Muscle layer of duodenum (tissue), 2 donors: ENCODE measurements at regions not wholly inside any gene's neighbourhood (a gene's known extent, or its start where the extent isn't known, plus 50 kb on each side); places are given as distances from the start of the nearest gene placed in this dataset.

Experiments used
- H3K27ac ChIP-seq: one replicate; pipeline ENCODE4 v1.7.0; 2013; ENCODE audit warnings: mild to moderate bottlenecking, low read length
- H3K27me3 ChIP-seq: one replicate; pipeline ENCODE4 v1.7.0; 2013; ENCODE audit warnings: low read depth, mild to moderate bottlenecking, control low read depth, low read length
- H3K36me3 ChIP-seq, 2 donors: one replicate each; pipeline ENCODE4 v1.7.0; 2013; ENCODE audit warnings: low read length in 2 of 2, control low read depth in 1 of 2, mild to moderate bottlenecking in 1 of 2; ENCODE audit not compliant: insufficient read depth in 2 of 2, control insufficient read depth in 1 of 2
- H3K4me1 ChIP-seq, 2 donors: one replicate each; pipeline ENCODE4 v1.7.0; 2013; ENCODE audit warnings: low read length in 2 of 2, mild to moderate bottlenecking in 2 of 2, control low read depth in 1 of 2, moderate library complexity in 1 of 2; ENCODE audit not compliant: insufficient read depth in 2 of 2, control insufficient read depth in 1 of 2
- H3K4me3 ChIP-seq, 2 donors: one replicate each; pipeline ENCODE4 v1.7.0; 2013; ENCODE audit warnings: low read length in 2 of 2, low read depth in 1 of 2, mild to moderate bottlenecking in 1 of 2
- H3K9me3 ChIP-seq, 2 donors: one replicate each; pipeline ENCODE4 v1.7.0; 2013; ENCODE audit warnings: low read length in 2 of 2, control low read depth in 1 of 2, mild to moderate bottlenecking in 1 of 2; ENCODE audit not compliant: control insufficient read depth in 1 of 2
- donor health status: healthy.

- Histone ChIP-seq H3K36me3 (no peaks in the 10 kb centered on the region), H3K27me3 (no peaks in the 10 kb centered on the region), H3K4me1 (no peaks in the 10 kb centered on the region), H3K9me3 (no peaks in the 10 kb centered on the region), H3K27ac (no peak overlapping the region), H3K4me3 (no peak overlapping the region)
Measured at GRCh38 chr10:2232479-2232878, 495.2 kb upstream of the ADARB2 start.

GRCh38 chr10:2230478-2230877, 493.2 kb upstream of the ADARB2 start:
- Histone ChIP-seq H3K4me3 (no peak overlapping the region), H3K27me3 (no peaks in the 10 kb centered on the region), H3K4me1 (no peaks in the 10 kb centered on the region), H3K9me3 (no peaks in the 10 kb centered on the region), H3K36me3 (no peaks in the 10 kb centered on the region), H3K27ac (no peak overlapping the region)

GRCh38 chr10:2228320-2228901, 491.1 kb upstream of the ADARB2 start:
- Histone ChIP-seq H3K27me3 (no peaks in the 10 kb centered on the region), H3K4me1 (no peaks in the 10 kb centered on the region), H3K4me3 (no peak overlapping the region), H3K27ac (no peak overlapping the region), H3K9me3 (no peaks in the 10 kb centered on the region), H3K36me3 (no peaks in the 10 kb centered on the region)

- Histone ChIP-seq H3K27ac (no peak overlapping the region), H3K4me1 (no peaks in the 10 kb centered on the region), H3K9me3 (no peaks in the 10 kb centered on the region), H3K27me3 (no peaks in the 10 kb centered on the region), H3K4me3 (no peak overlapping the region), H3K36me3 (no peaks in the 10 kb centered on the region)
Measured at GRCh38 chr10:2225609-2226008, 488.3 kb upstream of the ADARB2 start.

GRCh38 chr10:2223548-2224320, 486.4 kb upstream of the ADARB2 start:
- H3K9me3 ChIP-seq = no peaks in the 10 kb centered on the region
- H3K4me1 ChIP-seq = no peaks in the 10 kb centered on the region

GRCh38 chr10:2222631-2223030, 485.3 kb upstream of the ADARB2 start:
- Histone ChIP-seq H3K9me3 (no peaks in the 10 kb centered on the region), H3K4me1 (no peaks in the 10 kb centered on the region), H3K27ac (no peak overlapping the region), H3K4me3 (no peak overlapping the region), H3K36me3 (no peaks in the 10 kb centered on the region), H3K27me3 (no peaks in the 10 kb centered on the region)

More at GRCh38 chr10:2223548-2224320, 486.4 kb upstream of the ADARB2 start:
- Histone ChIP-seq H3K4me3 (no peak overlapping the region), H3K27me3 (no peaks in the 10 kb centered on the region), H3K36me3 (no peaks in the 10 kb centered on the region), H3K27ac (no peak overlapping the region)

- no peaks in the 10 kb centered on the region for H3K4me1 ChIP-seq
- H3K36me3 ChIP-seq = no peaks in the 10 kb centered on the region
- no peaks in the 10 kb centered on the region for H3K27me3 ChIP-seq
- H3K9me3 ChIP-seq = no peaks in the 10 kb centered on the region
- H3K4me3 ChIP-seq = no peak overlapping the region
- H3K27ac ChIP-seq = no peak overlapping the region
Measured at GRCh38 chr10:2214805-2215204, 477.5 kb upstream of the ADARB2 start.

- H3K27me3 ChIP-seq = no peaks in the 10 kb centered on the region
- H3K36me3 ChIP-seq = no peaks in the 10 kb centered on the region
- no peaks in the 10 kb centered on the region for H3K4me1 ChIP-seq
- H3K27ac ChIP-seq = no peak overlapping the region
- no peaks in the 10 kb centered on the region for H3K9me3 ChIP-seq
- H3K4me3 ChIP-seq = no peak overlapping the region
Measured at GRCh38 chr10:2214092-2214491, 476.8 kb upstream of the ADARB2 start.

GRCh38 chr10:2212244-2212834, 475.0 kb upstream of the ADARB2 start:
- Histone ChIP-seq H3K36me3 (no peaks in the 10 kb centered on the region), H3K27ac (no peak overlapping the region), H3K4me1 (no peaks in the 10 kb centered on the region), H3K4me3 (no peak overlapping the region), H3K9me3 (no peaks in the 10 kb centered on the region), H3K27me3 (no peaks in the 10 kb centered on the region)

- no peaks in the 10 kb centered on the region for H3K36me3 ChIP-seq
- H3K27ac ChIP-seq = no peak overlapping the region
Measured at GRCh38 chr10:2210088-2210487, 472.8 kb upstream of the ADARB2 start.

GRCh38 chr10:2208106-2208505, 470.8 kb upstream of the ADARB2 start:
- H3K4me3 ChIP-seq = no peak overlapping the region
- H3K36me3 ChIP-seq = no peaks in the 10 kb centered on the region
- no peak overlapping the region for H3K27ac ChIP-seq
- H3K4me1 ChIP-seq = no peaks in the 10 kb centered on the region
- no peaks in the 10 kb centered on the region for H3K27me3 ChIP-seq
- no peaks in the 10 kb centered on the region for H3K9me3 ChIP-seq

More at GRCh38 chr10:2210088-2210487, 472.8 kb upstream of the ADARB2 start:
- no peaks in the 10 kb centered on the region for H3K9me3 ChIP-seq
- no peak overlapping the region for H3K4me3 ChIP-seq
- H3K27me3 ChIP-seq = no peaks in the 10 kb centered on the region
- no peaks in the 10 kb centered on the region for H3K4me1 ChIP-seq
